ENCODE measurements at regions not wholly inside any gene's neighbourhood (a gene's known extent, or its start where the extent isn't known, plus 50 kb on each side); places are given as distances from the start of the nearest gene placed in this dataset.

- TF ChIP-seq EZH2 (IDR thresholded peaks at IDR 0.05; ENCODE audit: insufficient read depth, poor library complexity, severe bottlenecking) (no peak), EZH2phosphoT487 (IDR thresholded peaks at IDR 0.05; ENCODE audit: insufficient read depth, low read depth) (no peak)
These were observed 83.3 kb upstream of the HIF1A start for GRCh38 chr14:61611880-61612630.
